ENCODE measurements at regions not wholly inside any gene's neighbourhood (a gene's known extent, or its start where the extent isn't known, plus 50 kb on each side); places are given as distances from the start of the nearest gene placed in this dataset.

DNA sequence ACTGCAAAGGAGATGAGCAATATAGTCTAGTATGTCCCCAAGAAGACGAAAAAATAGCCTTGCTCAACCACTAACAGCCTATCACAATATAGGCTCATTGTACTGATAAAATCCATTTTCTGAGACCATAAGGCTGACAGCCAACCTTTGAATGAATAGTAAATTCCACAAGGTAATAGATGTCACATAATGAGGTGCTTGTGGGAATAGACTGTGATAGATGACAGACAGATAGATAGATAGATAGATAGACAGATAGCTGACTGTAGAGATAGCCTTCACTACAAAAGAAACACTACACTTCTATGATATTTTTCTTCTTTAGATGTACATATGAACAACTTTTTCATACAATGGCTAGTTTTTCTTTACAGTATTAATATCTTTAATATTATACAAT lies 760.3 kb upstream of the NRSN1 start:
- no peak for TF ChIP-seq POLR2A (IDR thresholded peaks at IDR 0.05)
- TF ChIP-seq, protein P1, sequence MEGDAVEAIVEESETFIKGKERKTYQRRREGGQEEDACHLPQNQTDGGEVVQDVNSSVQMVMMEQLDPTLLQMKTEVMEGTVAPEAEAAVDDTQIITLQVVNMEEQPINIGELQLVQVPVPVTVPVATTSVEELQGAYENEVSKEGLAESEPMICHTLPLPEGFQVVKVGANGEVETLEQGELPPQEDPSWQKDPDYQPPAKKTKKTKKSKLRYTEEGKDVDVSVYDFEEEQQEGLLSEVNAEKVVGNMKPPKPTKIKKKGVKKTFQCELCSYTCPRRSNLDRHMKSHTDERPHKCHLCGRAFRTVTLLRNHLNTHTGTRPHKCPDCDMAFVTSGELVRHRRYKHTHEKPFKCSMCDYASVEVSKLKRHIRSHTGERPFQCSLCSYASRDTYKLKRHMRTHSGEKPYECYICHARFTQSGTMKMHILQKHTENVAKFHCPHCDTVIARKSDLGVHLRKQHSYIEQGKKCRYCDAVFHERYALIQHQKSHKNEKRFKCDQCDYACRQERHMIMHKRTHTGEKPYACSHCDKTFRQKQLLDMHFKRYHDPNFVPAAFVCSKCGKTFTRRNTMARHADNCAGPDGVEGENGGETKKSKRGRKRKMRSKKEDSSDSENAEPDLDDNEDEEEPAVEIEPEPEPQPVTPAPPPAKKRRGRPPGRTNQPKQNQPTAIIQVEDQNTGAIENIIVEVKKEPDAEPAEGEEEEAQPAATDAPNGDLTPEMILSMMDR (IDR thresholded peaks at IDR 0.05), result no peak
